Kidney (tissue), 13 donors: ENCODE measurements at regions not wholly inside any gene's neighbourhood (a gene's known extent, or its start where the extent isn't known, plus 50 kb on each side); places are given as distances from the start of the nearest gene placed in this dataset.

Experiments used
- DNase-seq, 5 donors: peaks; one replicate each; pipeline ENCODE4 v3.0.0-alpha.2; 2013 to 2020
- FAIRE-seq: peaks from 2 replicates; lab custom pipeline; 2012; peaks lifted over from hg19 to GRCh38; lab: Jason Lieb, UNC
- H3K27ac ChIP-seq, 2 donors: one replicate each; pipeline ENCODE4 v1.7.0; 2013; ENCODE audit warnings: low read depth in 2 of 2, low read length in 2 of 2, inconsistent platforms in 1 of 2
- H3K27me3 ChIP-seq: one replicate; pipeline ENCODE4 v1.7.1; 2013; ENCODE audit warnings: low read length, inconsistent platforms; ENCODE audit not compliant: control insufficient read depth, insufficient read depth
- H3K36me3 ChIP-seq, 3 donors: one replicate each; pipeline versions ENCODE4 v1.7.0 to v1.7.1; 2013; ENCODE audit warnings: low read length in 3 of 3, control low read depth in 1 of 3, inconsistent platforms in 1 of 3; ENCODE audit not compliant: insufficient read depth in 3 of 3, control insufficient read depth in 2 of 3
- H3K4me1 ChIP-seq, 3 donors: one replicate each; pipeline versions ENCODE4 v1.7.0 to v1.7.1; 2013; ENCODE audit warnings: low read length in 3 of 3, inconsistent platforms in 1 of 3, low read depth in 1 of 3; ENCODE audit not compliant: control insufficient read depth in 2 of 3, insufficient read depth in 2 of 3
- H3K4me3 ChIP-seq, 3 donors: one replicate each; pipeline versions ENCODE4 v1.7.0 to v1.8.1; 2013; ENCODE audit warnings: low read length in 3 of 3, control low read depth in 1 of 3, inconsistent platforms in 1 of 3
- H3K9ac ChIP-seq, 3 donors: one replicate each; pipeline versions ENCODE4 v1.7.0 to v1.7.1; 2013; ENCODE audit warnings: low read length in 3 of 3, control low read depth in 1 of 3, inconsistent platforms in 1 of 3
- H3K9me3 ChIP-seq, 3 donors: one replicate each; pipeline versions ENCODE4 v1.7.0 to v1.7.1; 2013; ENCODE audit warnings: low read length in 3 of 3, control low read depth in 1 of 3, inconsistent platforms in 1 of 3; ENCODE audit not compliant: control insufficient read depth in 2 of 3, insufficient read depth in 1 of 3
- intact Hi-C: fragments of 100-400 bp; cut with DNase I; formaldehyde crosslinking; loops from one replicate; pipeline ENCODE4 v1.11.1; 2022
- TF ChIP-seq, protein P1 (sequence below): IDR thresholded peaks from 3 replicates; pipeline ENCODE4 v1.5.1; 2012; ENCODE audit warnings: mild to moderate bottlenecking, moderate library complexity, borderline replicate concordance; ENCODE audit not compliant: insufficient read depth; ENCODE audit errors: extremely low read depth
- donor health status: control.
- donor health status: control.
- donor health status: control.
- donor health status: control.
- donor health status: control.
- donor health status: DM: yes; HTN: yes; CAD: no.
- donor health status: Normal renal cell carcinoma (clear cell type).

DNA sequence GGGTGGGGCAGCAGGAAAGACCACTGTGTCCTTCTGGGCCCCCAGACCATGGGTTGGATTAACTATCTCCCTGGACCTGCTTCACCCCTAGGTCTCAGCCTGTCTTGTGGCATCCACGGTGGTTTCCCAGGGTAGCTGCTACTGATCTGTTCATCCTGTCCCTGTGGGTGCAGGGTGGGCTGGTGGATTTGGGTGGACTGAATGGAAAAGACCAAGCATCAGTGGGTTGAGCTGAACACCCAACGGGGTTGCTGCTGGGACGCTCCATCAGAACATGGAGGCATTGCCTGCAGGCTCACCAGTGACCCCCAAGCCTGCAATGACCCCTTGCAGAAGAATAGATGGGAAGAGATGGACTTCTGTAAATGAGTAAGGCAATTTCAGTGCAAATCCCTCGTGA lies 812.1 kb downstream of the TBC1D22A start:
- Histone ChIP-seq H3K27ac (no peak overlapping the region), H3K36me3 (no peaks in the 10 kb centered on the region), H3K4me3 (no peak overlapping the region), H3K27me3 (no peaks in the 10 kb centered on the region), H3K4me1 (no peaks in the 10 kb centered on the region), H3K9ac (no peak overlapping the region), H3K9me3 (no peaks in the 10 kb centered on the region)
- FAIRE-seq (no peak), DNase-seq (no peak)
- TF ChIP-seq, protein P1, sequence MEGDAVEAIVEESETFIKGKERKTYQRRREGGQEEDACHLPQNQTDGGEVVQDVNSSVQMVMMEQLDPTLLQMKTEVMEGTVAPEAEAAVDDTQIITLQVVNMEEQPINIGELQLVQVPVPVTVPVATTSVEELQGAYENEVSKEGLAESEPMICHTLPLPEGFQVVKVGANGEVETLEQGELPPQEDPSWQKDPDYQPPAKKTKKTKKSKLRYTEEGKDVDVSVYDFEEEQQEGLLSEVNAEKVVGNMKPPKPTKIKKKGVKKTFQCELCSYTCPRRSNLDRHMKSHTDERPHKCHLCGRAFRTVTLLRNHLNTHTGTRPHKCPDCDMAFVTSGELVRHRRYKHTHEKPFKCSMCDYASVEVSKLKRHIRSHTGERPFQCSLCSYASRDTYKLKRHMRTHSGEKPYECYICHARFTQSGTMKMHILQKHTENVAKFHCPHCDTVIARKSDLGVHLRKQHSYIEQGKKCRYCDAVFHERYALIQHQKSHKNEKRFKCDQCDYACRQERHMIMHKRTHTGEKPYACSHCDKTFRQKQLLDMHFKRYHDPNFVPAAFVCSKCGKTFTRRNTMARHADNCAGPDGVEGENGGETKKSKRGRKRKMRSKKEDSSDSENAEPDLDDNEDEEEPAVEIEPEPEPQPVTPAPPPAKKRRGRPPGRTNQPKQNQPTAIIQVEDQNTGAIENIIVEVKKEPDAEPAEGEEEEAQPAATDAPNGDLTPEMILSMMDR: no peak
- intact Hi-C loops: no loop called here

DNA sequence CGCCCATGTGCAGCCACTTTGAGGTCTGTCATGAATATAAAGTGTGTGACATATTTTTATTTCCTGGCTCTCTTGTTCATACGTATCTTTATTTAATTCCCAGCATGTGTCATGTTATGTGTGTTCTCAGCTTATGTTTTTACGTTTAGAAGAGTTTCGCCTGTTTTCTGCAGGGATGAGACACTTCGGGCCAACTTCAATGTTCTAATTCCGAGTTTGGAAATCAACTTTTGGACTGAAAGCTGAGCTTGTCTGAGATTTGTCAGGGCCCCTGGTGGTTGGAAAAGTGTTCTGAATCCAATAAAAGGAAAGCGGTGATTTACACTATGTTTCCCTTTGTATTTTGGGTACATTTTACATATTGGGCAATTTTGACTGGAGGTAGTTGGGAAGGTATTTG lies 810.7 kb downstream of the TBC1D22A start:
- Histone ChIP-seq H3K36me3 (no peaks in the 10 kb centered on the region), H3K27ac (no peak overlapping the region), H3K9me3 (no peaks in the 10 kb centered on the region), H3K9ac (no peak overlapping the region), H3K4me1 (no peaks in the 10 kb centered on the region), H3K4me3 (no peak overlapping the region), H3K27me3 (no peaks in the 10 kb centered on the region)
- intact Hi-C loops: no loop called here
- FAIRE-seq: no peak
- no peak for DNase-seq
- TF ChIP-seq, protein P1: no peak

GRCh38 chr22:47572443-47572842 lies 810.0 kb downstream of the TBC1D22A start:
- FAIRE-seq: no peak
- Histone ChIP-seq H3K4me3 (no peak overlapping the region), H3K27me3 (no peaks in the 10 kb centered on the region), H3K4me1 (no peaks in the 10 kb centered on the region), H3K27ac (no peak overlapping the region), H3K9ac (no peak overlapping the region), H3K9me3 (no peaks in the 10 kb centered on the region), H3K36me3 (no peaks in the 10 kb centered on the region)
- TF ChIP-seq, protein P1: no peak
- intact Hi-C loops: no loop called here
- DNase-seq: no peak

DNA sequence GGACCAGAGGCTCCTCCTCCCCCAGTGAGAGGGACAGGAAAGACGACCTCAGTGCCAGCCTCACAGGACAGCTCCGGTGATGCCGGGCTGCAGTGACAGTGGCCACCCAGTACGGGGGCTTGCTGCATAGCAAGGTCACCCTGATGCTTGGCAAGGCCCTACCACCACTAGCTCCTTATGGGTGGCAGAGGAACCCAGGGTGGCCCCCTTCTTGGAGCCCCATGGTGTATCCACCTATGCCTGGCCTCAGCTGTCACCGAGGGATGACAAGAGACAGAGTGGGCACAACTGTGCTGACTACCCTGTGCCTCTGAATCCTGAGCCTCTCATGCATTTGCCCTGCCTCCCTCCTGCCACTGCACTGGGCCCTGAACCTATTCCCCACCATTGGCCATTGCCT lies 809.2 kb downstream of the TBC1D22A start:
- H3K4me1 ChIP-seq: no peaks in the 10 kb centered on the region
- H3K27me3 ChIP-seq: no peaks in the 10 kb centered on the region
- no peak overlapping the region for H3K27ac ChIP-seq
- TF ChIP-seq, protein P1: no peak
- H3K4me3 ChIP-seq: no peak overlapping the region
- H3K9ac ChIP-seq: no peak overlapping the region
- H3K36me3 ChIP-seq: no peaks in the 10 kb centered on the region
- FAIRE-seq (no peak), DNase-seq (no peak)
- no peaks in the 10 kb centered on the region for H3K9me3 ChIP-seq
- intact Hi-C loops: no loop called here
